ENCODE measurements at regions not wholly inside any gene's neighbourhood (a gene's known extent, or its start where the extent isn't known, plus 50 kb on each side); places are given as distances from the start of the nearest gene placed in this dataset.

GRCh38 chr11:43619863-43620505 lies 60.6 kb upstream of the HSD17B12 start:
- Histone ChIP-seq H3K36me3 (replicated peaks) (no peaks in the 10 kb centered on the region), H3K4me3 (no peak overlapping the region), H3K4me1 (0 out of 2 replicates have a peak, but pooled peaks cover 2% of the 10 kb centered on the region), H3K9me3 (peaks cover 2% of the 10 kb centered on the region; the same call in 1 of the 2 replicates), H3K27me3 (ENCODE audit: low read depth) (peaks cover 12% of the 10 kb centered on the region; the same call in 1 of the 2 replicates)
- in situ Hi-C loops (cut with MboI; ENCODE audit: low sequenced_read_pairs), result no loop called here
- no peak for DNase-seq (ENCODE audit: low spot score in 2 of 2)

- Histone ChIP-seq H3K9me3 (no peaks in the 10 kb centered on the region), H3K36me3 (replicated peaks) (no peaks in the 10 kb centered on the region), H3K4me3 (no peak overlapping the region), H3K4me1 (0 out of 2 replicates have a peak, but pooled peaks cover 2% of the 10 kb centered on the region), H3K27me3 (ENCODE audit: low read depth) (peaks cover 58% of the 10 kb centered on the region)
- in situ Hi-C loops (cut with MboI; ENCODE audit: low sequenced_read_pairs), result no loop called here
- no peak for DNase-seq (ENCODE audit: low spot score in 2 of 2)
Observed at GRCh38 chr11:43626798-43627197, 53.7 kb upstream of the HSD17B12 start.

Measured in HAP-1 (cell line).